ENCODE measurements at regions not wholly inside any gene's neighbourhood (a gene's known extent, or its start where the extent isn't known, plus 50 kb on each side); places are given as distances from the start of the nearest gene placed in this dataset.

GRCh38 chr10:43957267-43958070 is 308.8 kb upstream of the ZNF32 start:
- no peak for TF ChIP-seq CTCF (IDR thresholded peaks at IDR 0.05; ENCODE audit: low read depth, low read length)
- in situ Hi-C loops (cut with HindIII; ENCODE audit: low sequenced_read_pairs) = no loop called here
- no peak for DNase-seq (ENCODE audit: low read depth, low spot score)
- no peak overlapping the region for H3K4me3 ChIP-seq (ENCODE audit: low read depth, low read length)

DNA sequence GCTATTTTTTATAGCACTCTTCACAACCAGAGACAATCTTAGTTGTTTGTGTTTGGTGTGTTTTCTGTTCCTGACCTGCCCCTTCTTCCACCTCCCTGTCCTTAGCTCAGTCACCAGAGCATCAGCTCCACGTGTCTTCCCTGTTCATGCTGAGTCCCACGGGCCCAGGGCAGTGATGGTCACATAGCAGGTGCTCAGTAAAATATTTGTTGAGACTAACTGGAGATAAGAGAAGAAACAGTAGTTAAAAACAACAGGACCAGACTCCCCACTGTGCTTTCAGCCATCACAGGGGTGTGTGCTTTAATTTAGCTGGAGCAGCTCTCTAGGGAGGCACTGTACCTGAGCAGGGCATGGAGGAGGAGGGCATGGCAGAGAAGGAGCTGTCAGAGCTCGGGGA is 307.3 kb upstream of the ZNF32 start:
- H3K4me3 ChIP-seq (ENCODE audit: low read depth, low read length) = no peak overlapping the region
- in situ Hi-C loops (cut with HindIII; ENCODE audit: low sequenced_read_pairs) = no loop called here
- DNase-seq (ENCODE audit: low read depth, low spot score) = no peak
- no peak for TF ChIP-seq CTCF (IDR thresholded peaks at IDR 0.05; ENCODE audit: low read depth, low read length)

- TF ChIP-seq CTCF (IDR thresholded peaks at IDR 0.05; ENCODE audit: low read depth, low read length) = no peak
- DNase-seq (ENCODE audit: low read depth, low spot score) = no peak
- H3K4me3 ChIP-seq (ENCODE audit: low read depth, low read length) = no peak overlapping the region
- in situ Hi-C loops (cut with HindIII; ENCODE audit: low sequenced_read_pairs) = no loop called here
Observed at GRCh38 chr10:43955002-43955596, 306.4 kb upstream of the ZNF32 start.

DNA sequence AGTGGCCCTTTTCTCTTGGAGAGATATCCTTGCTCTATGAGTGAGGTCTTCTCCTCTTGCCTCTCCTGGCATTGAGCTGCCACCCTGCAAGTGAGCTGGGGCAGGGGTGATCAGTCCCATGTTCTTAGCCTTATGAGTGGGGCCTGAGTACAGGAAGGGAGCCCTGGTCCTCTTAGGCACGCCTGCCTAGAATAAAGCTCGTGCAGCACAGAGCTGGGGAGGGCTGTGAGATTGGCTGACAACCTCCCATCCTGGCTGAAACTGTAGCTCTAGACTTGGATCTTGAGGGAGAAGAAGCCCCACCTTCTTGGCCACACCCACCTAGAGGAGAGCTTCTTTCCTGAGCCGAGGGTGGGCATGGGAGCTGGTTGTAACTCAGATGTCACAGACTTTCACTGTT is 305.0 kb upstream of the ZNF32 start:
- in situ Hi-C loops (cut with HindIII; ENCODE audit: low sequenced_read_pairs) = no loop called here
- no peak for TF ChIP-seq CTCF (IDR thresholded peaks at IDR 0.05; ENCODE audit: low read depth, low read length)
- DNase-seq (ENCODE audit: low read depth, low spot score) = no peak
- H3K4me3 ChIP-seq (ENCODE audit: low read depth, low read length) = no peak overlapping the region

DNA sequence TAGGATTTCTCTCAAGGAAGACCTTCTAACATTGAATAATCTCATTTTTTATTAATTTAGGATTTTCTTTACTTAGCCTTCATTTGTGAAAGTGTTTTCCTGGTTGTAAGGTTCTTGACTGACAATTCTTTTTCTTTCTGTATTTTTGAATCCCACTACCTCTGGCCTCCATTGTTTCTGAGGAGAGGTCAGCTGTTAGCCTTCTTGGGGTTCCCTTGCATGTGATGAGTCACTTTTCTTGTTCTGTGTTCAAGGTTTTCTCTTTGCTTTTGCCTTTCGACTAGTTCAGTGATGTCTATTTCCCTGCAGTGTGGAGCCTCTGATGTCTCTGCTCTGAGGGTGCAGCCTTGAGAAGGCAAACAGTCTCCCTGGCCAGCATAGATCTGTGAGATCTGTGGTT is 304.1 kb upstream of the ZNF32 start:
- no peak for TF ChIP-seq CTCF (IDR thresholded peaks at IDR 0.05; ENCODE audit: low read depth, low read length)
- H3K4me3 ChIP-seq (ENCODE audit: low read depth, low read length) = no peak overlapping the region
- in situ Hi-C loops (cut with HindIII; ENCODE audit: low sequenced_read_pairs) = no loop called here
- no peak for DNase-seq (ENCODE audit: low read depth, low spot score)

DNA sequence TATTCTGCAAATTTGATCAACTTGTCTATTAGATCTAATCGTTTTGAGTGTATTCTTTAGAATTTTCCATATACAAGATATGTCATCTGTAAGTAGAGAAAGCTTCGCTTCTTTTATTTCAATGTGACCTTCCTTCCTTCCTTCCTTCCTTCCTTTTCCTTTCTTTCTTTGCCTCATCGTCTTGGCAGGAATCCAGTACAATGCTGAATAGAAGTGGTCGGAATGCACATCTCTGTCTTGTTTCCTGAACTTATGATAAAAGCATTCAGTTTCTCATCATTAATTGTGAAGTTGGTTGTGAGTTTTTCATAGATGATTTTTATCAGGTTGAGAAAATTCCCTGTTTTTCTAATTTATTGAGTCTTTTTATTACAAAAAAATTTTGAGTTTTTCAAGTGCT is 300.7 kb upstream of the ZNF32 start:
- no peak overlapping the region for H3K4me3 ChIP-seq (ENCODE audit: low read depth, low read length)
- no peak for DNase-seq (ENCODE audit: low read depth, low spot score)
- no peak for TF ChIP-seq CTCF (IDR thresholded peaks at IDR 0.05; ENCODE audit: low read depth, low read length)
- in situ Hi-C loops (cut with HindIII; ENCODE audit: low sequenced_read_pairs) = no loop called here
